NCI-H2196 (cell line): ENCODE measurements at regions not wholly inside any gene's neighbourhood (a gene's known extent, or its start where the extent isn't known, plus 50 kb on each side); places are given as distances from the start of the nearest gene placed in this dataset.
A peak's percentile ranks its signal among the peaks of the same experiment; 100 is the strongest.
"Not testable (repeated sequence)": the region's sequence is repeated elsewhere in the genome, so short reads cannot be mapped to it uniquely, and the experiment has no call there.

Experiments used
- DNase-seq: peaks from one replicate; lab custom pipeline; 2025; ENCODE audit not compliant: unreplicated experiment; lab: John Stamatoyannopoulos, UW

GRCh38 chr12:54713876-54714275 lies 65.7 kb upstream of the DCD start:
- not testable (repeated sequence) for DNase-seq

- DNase-seq = no peak
Measured at GRCh38 chr12:54711669-54712068, 63.5 kb upstream of the DCD start.

GRCh38 chr12:54708826-54709225 lies 60.7 kb upstream of the DCD start:
- no peak for DNase-seq

- no peak for DNase-seq
Measured at GRCh38 chr12:54704202-54704601, 56.0 kb upstream of the DCD start.

GRCh38 chr12:54701940-54702592 lies 53.9 kb upstream of the DCD start:
- peak; percentile 58 for DNase-seq

GRCh38 chr12:54700849-54701248 lies 52.7 kb upstream of the DCD start:
- no peak for DNase-seq

- DNase-seq = no peak
Measured at GRCh38 chr12:54700301-54700700, 52.1 kb upstream of the DCD start.
